NOMO-1 (cell line): ENCODE measurements at regions not wholly inside any gene's neighbourhood (a gene's known extent, or its start where the extent isn't known, plus 50 kb on each side); places are given as distances from the start of the nearest gene placed in this dataset.
"Not testable (repeated sequence)": the region's sequence is repeated elsewhere in the genome, so short reads cannot be mapped to it uniquely, and the experiment has no call there.

Source experiments
- DNase-seq, 2 experiments: peaks; one replicate each; lab custom pipeline; 2025; ENCODE audit not compliant: unreplicated experiment in 2 of 2; lab: John Stamatoyannopoulos, UW

- DNase-seq, result no peak
These were observed 65.1 kb upstream of the CDH9 start for GRCh38 chr5:27103486-27103885.

GRCh38 chr5:27095761-27096160 is 57.4 kb upstream of the CDH9 start:
- DNase-seq, result not testable (repeated sequence)

GRCh38 chr5:27093279-27093678 is 54.9 kb upstream of the CDH9 start:
- no peak for DNase-seq

- no peak for DNase-seq
These were observed 53.5 kb upstream of the CDH9 start for GRCh38 chr5:27091858-27092257.

GRCh38 chr5:27088822-27089221 is 50.4 kb upstream of the CDH9 start:
- DNase-seq, result not testable (repeated sequence)
